NCI-H187 (cell line): ENCODE measurements at regions not wholly inside any gene's neighbourhood (a gene's known extent, or its start where the extent isn't known, plus 50 kb on each side); places are given as distances from the start of the nearest gene placed in this dataset.
"Not testable (repeated sequence)": the region's sequence is repeated elsewhere in the genome, so short reads cannot be mapped to it uniquely, and the experiment has no call there.

Experiments used
- DNase-seq, 2 experiments: peaks; one replicate each; lab custom pipeline; 2025; lab: John Stamatoyannopoulos, UW

DNA sequence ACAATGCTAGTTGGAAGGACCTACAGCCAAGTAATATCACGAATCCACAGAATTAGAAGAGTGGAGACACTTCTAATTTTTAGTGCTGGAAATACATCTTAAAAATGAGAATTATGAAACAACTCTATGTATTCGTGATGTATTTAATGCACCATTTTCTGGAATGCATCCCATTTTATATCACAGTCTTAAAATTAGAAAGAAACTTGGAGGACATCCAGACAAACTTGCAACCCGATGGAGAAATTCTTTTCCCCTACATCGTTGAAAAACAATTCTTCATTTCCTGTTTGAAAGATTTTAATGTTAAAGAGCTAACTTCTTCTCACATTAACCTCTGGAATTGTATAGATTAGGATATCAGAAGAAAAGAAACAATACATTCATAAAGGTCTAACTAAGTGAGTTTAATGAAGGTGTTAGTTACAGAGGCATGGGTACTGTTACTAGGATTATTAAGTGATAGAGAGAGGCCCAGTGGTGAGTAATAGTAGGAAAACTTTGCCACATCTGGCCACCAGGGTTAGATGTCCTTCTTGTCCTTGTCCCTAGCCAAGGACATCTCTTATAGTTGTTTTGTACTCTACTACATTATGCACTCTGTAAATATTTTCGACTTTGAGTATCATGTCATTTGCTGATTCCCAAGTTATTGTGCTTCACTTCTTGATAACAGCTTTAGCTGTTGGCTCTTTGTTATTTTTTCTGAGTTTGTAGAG lies 502.4 kb upstream of the PTCHD4 start:
- no peak for DNase-seq

DNA sequence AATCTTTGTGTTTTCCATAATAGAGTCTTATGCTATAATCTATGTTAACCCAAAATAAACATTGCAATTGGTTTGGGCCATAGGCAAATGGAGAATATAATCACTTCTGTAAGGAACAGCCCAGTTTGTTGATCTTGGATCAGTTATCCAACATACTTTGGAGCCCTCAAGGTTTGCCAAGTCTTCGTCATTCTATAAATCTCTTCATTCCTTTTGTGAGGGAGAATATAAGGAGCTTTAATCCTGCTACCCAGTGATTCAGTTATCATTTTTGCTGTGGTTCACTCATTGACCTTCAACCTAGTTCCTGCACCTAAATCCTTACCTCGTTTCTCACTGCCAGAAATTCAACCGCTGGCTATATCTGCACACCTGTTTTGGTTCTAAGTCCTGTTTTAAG lies 500.3 kb upstream of the PTCHD4 start:
- no peak for DNase-seq

DNA sequence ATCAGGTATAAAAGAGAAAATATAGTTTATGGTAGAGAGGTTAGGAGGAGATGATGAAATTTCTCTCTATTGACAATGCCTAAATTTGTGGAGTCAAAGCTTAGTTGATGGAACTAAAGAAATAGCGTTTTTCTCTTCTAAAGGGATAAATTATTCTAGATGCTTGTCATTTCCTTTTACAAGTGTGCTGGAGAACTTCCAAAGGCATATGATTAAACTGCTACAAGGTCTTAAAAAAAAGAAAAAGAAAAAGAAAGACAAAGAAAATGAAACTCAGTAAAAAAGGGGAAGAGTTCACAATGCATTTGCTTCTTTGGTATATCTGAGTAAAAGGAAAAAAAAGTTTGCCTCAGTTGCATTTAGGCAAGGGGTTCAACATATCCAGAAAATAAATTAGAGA lies 499.8 kb upstream of the PTCHD4 start:
- no peak for DNase-seq

DNA sequence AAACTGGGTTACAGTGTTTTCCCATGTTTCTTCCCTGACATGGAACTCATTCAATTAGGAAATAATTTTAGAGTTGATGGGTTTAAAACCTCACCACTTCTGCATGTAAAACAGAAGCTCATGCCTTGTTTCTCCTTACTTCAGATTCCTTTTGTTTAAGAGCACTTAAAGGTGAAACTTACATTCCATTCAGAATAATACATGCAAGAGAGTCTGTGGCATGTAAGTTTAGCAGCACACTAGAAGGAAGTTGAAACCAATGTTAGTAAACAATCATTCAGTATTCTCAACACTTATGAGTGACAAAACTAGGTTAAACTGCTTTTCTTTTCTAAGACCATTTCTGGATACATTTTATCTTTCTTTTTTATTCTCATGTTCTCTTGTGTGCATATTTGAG lies 495.6 kb upstream of the PTCHD4 start:
- DNase-seq: no peak

DNA sequence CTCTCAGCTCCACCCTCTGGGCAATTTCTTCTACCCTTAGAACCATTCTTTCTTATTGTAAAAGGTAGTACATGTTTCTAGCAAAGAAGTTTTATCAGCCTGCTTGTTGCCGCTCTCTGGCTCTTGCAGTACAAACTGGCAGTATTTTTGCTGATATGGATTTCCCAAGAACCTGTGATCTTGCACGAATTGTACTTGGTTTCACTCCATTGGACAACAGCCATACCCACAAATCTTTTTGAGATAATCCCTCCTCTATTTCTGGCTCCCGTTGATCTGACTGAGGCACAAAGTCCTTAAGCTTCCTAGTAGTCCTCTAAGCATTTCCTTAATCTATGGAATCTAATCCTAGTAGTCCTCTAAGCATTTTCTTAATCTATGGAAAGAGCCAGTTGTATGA lies 487.0 kb upstream of the PTCHD4 start:
- no peak for DNase-seq

DNA sequence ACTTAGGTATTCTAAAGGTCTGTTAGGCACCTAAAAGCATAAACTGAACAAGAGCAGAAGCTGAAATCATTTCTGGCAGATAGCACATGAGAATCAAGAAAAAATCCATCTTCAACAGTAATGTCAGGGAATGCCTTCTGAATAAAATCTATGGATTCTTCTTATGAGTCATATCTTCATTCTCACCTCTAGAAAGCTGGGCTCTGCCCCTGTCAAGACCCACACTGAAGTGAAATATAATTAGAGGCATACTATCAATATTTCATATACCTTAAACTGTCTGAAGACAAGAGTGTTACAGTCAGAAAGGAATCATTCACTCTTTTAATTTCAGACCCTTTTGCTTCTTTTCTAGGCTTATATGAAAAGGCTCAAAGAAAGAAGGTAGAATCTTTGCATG lies 485.8 kb upstream of the PTCHD4 start:
- no peak for DNase-seq

DNA sequence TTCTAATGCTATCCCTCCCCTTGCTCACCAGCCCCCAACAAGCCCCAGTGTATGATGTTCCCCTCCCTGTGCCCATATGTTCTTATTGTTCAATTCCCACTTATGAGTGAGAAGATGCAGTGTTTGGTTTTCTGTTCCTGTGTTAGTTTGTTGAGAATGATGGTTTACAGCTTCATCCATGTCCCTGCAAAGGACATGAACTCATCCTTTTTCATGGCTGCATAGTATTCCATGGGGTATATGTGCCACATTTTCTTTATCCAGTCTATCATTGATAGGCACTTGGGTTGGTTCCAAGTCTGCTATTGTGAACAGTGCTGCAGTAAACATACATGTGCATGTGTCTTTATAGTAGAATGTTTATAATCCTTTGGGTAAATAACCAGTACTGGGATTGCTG lies 480.2 kb upstream of the PTCHD4 start:
- DNase-seq: not testable (repeated sequence)

DNA sequence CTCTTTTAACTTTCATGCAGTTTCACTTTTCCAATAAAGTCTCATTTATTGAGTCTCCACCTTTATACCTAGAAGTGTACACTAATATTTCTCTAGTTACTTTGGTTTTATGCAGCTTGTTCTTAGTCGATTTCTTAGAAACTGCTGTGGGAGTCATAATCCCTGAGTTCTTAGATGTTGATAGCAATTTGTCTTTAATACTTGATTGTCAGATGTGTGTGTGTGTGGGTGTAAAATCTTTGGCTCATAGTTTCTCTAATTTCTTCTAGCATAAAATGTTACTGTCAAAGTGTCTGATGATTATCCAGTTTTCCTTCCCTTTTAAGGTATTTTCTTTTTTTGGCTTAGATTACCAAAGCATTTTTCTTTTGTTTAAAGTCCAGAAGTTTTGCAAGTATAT lies 473.8 kb upstream of the PTCHD4 start:
- no peak for DNase-seq

DNA sequence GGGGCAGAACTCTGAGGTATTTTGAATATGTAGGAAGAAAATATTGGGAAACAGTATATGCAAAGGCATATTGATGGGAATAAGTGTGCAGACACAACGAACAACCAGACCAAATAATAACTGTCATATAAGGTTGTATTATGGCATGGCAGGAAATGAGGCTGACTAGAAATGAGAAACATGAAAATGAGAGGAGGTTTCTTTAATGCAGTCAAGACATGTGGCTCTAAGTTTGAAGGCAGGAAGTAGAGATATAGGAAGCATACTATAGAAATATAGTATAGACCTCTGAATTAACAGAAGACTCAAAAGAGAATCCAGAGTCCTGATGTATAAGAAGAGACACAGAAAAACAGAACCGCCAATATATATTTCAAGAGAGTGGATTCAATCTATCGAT lies 459.7 kb upstream of the PTCHD4 start:
- DNase-seq: no peak

DNA sequence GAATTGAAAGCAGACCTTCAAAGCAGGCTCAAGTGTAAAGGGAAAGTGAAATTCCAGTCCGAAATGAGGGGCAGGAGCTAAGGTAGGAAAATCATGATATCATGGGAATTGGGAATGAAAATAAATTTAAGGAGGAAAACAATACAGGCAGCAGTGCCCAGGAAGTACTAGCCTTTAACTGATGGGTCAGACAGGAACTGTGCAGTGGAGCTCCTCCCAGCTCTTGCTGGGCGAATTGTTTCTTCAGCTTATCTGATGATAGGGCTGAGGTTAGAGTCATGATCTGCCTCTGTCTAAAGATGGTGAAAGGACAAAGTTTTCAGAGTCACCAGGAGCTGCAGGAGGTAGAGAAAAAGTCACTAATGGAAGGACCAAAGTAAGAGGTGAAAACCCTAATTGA lies 457.9 kb upstream of the PTCHD4 start:
- DNase-seq: no peak

DNA sequence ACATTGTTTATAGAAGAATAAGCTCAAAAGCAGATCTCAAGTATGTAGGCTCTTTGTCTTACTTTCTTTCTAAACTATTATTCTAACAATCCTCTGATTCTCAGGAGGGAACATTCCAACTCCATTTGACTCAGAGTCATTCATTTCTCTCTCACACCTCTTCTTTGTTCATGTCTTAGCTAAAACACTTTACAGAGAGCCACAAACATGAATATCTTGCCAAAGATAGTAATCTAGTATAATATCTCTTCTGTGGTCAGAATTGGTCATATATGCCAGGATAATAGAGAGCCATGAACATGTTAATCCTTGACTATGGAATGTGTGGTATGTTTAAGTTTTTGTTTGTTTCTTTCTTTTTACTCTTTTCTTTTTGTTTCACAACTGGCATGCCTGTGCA lies 456.0 kb upstream of the PTCHD4 start:
- DNase-seq: no peak

DNA sequence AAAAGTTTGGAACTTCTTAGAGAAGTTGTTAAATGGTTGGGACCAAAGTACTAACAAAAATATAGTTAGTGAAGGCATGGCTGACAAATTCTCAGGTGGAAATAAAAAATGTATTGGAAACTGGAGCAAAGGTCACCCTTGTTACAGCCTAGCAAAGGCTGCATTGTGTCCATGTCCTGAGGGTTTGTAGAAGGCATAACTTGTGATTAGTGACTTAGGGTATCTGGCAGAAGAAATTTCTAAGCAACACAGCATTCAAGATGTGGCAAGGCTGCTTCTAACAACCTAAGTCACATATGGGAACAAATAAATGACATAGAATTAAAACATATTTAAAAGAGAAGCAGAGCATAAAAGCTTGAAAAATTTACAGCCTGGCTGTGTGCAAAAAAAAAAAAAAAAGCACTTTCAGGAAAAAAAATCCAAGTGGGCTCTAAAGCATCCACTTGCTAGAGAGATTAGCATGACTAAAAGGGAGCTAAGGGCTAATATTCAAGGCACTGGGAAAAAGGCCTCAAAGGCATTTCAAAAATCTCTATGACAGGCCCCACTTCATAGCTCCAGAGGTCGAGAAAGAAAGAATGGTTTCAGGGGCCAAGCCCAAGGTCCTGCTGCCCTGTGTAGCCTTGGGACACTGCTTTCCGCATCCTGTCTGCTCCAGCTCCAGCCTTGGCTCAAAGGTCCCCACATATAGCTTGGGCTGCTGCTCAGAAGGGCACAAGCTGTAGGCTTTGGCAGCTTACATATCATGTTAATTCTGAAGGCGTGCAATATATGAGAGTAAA lies 453.2 kb upstream of the PTCHD4 start:
- no peak for DNase-seq

DNA sequence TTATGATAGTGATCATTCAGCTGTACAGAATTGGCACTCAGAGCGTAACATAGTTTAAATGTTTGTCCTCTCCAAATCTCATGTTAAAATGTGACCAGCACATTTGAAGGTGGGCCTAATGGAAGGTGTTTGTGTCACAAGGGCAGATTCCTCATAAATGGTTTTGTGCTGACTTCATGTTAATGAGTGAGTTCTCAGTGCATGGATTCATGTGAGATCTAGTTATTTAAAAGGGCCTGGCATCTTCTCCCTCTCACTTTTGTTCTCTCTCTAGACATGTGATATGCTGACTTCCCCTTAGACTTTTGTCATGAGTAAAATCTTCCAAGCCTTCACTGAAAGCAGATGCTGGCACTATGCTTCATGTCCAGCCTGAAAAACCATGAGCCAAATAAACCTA lies 452.4 kb upstream of the PTCHD4 start:
- no peak for DNase-seq

DNA sequence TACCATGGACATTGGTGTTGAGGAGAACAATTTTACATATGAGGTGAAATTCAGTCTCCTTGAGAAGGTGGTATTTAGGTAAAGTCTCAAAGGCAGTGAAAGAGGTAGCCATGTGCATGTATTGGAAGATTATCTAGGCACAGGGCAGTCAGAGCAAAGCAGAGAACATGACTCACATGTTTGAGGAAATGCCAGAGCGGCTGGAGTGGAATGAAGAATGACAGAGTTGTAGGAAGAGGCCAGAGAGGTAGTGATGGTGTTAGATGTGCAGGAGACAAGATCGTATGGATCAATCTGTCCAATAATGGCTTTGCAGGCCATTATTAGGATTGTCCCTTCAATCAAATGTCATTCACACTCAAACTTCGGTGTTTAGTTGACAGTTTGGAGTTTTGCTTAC lies 449.4 kb upstream of the PTCHD4 start:
- DNase-seq: no peak

DNA sequence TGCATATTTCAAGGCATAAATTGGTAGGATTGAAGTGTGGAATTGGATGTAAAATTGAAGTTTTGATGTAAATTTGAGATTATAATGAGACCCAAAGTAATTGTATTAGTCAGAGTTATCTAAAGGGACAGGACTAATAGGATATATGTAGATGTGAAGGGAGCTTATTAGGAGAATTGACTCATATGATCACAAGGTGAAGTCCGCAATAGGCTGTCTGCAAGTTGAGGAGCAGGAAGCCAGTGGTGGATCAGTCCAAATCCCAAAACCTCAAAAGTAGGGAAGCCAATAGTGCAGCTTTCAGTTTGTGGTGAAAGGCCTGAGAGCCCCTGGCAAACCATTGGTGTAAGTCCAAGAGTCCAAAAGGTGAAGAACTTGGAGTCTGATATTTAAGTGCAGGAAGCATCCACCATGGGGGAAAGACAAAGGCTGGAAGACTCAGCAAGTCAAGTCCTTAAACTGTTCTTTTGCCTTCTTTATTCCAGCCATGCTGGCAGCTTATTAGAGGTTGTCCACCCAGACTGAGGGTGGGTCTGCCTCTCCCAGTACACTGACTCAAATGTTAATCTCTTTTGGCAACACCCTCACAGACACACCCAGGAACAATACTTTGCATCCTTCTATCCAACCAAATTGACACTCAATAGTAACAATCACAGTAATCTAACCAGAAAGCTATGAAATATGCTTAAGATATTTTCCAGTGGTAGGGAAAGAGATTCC lies 442.6 kb upstream of the PTCHD4 start:
- no peak for DNase-seq

DNA sequence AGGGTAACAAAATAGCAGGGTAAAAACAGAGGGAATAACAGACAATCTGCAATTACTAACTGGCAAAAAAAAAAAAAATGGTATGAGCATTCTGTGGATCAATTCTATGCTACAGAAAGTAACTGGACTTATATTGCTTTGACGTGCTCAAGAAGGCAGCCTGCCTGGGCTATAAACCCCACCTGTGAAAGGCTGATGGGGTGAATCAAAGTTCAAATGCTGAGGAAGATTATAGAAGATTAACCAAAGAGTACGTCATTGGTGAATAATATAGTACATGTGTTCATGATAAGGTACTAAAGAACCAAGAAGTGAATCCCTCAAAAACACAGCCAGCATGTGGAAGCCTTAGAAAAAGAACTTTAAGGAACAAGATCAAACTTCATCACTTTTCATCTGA lies 441.9 kb upstream of the PTCHD4 start:
- DNase-seq: no peak

DNA sequence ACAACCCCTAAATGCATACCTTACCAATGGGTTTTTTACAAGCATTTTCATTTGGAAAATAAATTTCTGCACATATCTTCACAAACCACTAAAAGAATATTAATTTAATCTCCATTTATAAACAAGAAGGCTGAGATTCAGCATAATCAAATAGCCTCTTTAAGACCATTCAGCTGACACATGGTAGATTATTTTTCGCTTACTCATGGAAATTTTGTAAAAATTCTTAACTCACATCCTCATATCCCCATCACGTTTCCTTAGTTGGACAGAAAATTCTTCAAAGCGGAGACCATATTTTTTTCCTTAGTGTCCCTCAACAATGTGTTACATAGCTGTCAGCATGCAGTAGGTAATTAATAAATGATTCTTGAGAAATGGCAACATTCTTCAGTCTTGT lies 439.6 kb upstream of the PTCHD4 start:
- DNase-seq: no peak

DNA sequence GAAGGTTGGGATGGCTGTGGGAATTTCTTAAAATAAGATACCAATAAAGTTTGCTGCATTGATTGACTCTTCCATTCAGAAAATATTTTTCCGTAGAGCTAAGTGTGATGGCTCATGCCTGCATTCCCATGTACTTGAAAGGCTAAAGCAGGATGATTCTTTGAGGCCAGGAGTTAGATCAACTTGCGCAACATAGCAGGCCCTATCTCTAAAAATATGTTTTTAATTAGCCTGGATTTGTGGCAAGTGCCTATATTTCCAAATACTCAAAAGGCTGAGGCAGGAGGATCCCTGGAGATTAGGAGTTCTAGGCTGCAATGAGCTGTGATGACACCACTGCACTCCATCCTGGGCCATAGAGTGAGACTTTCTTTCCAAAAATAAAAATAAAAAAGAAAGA lies 431.2 kb upstream of the PTCHD4 start:
- DNase-seq: no peak

DNA sequence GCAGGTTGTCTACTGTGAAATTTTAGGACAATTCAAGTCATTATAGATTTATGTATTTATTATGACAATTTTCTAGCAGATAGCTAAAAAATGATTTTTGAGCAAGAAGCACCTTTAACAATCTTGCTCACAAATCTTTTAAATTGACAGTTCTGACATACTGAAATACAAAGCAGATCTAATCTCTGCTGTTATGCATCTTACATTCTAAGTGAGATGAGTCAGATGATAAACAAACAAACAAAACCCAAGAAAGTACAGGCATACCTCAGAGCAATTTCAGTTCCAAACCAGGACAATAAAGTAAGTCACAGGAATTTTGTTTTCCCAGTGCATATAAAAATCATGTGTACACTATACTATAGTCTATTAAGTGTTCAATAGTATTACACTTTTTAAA lies 430.7 kb upstream of the PTCHD4 start:
- no peak for DNase-seq

DNA sequence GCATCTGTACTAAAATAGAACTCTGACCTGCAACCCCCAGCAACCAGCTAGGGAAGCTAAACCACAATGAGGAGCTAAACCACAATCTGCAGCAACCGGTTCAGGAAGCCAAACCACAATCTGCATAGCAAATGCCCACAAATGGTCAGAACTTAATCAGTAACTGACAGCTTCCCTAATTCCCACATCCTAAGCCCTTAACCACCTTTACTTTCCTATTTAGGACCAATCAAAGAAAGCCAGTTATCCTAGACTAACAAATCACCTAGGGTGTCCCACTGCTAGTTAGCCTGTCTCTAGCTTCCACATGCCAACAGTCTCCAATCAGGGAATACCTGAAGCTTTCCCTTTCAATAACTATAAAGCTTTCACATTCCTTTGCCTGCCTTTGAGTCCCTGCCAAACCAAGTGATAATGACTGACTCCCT lies 424.6 kb upstream of the PTCHD4 start:
- DNase-seq: no peak

DNA sequence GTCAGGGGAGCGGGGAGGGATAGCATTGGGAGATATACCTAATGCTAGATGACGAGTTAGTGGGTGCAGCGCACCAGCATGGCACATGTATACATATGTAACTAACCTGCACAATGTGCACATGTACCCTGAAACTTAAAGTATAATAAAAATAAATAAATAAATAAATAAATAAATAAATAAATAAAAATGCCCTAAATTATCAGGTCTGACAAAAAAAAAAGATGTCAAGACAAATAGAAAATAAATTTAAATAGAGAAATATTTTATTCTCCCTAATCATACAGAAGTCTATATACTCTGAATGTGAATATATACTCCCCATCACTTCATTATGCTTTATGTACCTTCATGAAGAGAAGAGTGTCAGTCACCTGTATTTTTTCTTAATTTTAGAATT lies 420.0 kb upstream of the PTCHD4 start:
- DNase-seq: not testable (repeated sequence)

DNA sequence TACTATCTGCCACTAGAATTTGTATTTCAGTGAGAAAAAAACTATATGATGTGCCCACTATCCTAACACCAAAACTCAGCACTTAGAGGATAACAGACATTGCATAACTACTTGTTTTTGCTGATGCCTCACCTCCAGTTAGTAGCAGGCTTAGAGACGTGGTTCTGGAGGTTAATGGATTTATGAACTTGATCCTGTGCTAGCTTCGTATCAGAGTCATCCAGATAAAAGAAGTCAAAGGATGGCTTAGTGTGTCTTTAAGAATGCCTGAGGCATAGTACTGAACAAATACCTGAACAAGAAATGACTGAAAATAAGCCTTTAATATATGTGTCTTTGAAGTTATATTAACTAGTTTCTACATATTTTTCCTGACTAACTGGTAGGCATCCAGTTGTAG lies 414.9 kb upstream of the PTCHD4 start:
- no peak for DNase-seq

DNA sequence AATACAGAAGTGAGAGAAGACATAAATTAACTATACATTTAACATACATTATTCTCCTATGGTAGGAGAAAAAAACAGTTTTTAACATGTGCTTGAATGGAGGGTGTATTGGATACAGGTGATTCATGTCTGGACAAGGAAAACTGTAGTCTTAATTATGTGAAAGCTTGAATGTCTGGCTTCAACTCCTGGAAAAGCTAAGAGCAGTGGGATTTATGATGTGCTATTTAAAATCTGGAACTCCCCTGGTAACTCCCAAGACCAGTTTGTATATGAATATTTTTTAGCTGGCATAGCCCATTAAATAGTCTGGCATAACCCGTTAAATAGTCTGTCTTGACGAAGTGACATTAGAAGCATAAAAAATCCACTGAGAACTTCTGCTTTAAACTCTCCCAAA lies 410.0 kb upstream of the PTCHD4 start:
- DNase-seq: no peak
